Mesendoderm (in vitro differentiated cells): ENCODE measurements at regions not wholly inside any gene's neighbourhood (a gene's known extent, or its start where the extent isn't known, plus 50 kb on each side); places are given as distances from the start of the nearest gene placed in this dataset.

Experiments used
- DNase-seq: peaks from one replicate; pipeline ENCODE4 v3.0.0; 2013
- H2AK5ac ChIP-seq: 2 replicates; pipeline ENCODE4 v1.6.1; 2013; ENCODE audit warnings: low read length, inconsistent platforms
- H2BK120ac ChIP-seq: 2 replicates; pipeline ENCODE4 v1.6.1; 2013; ENCODE audit warnings: low read depth, mild to moderate bottlenecking, low read length, moderate library complexity, mixed read lengths
- H2BK15ac ChIP-seq: replicated peaks from 2 replicates; pipeline ENCODE4 v1.6.1; 2013; ENCODE audit warnings: low read depth, mild to moderate bottlenecking, moderate library complexity
- H2BK5ac ChIP-seq: 2 replicates; pipeline ENCODE4 v1.6.1; 2013; ENCODE audit warnings: low read length, inconsistent platforms
- H3K18ac ChIP-seq: 2 replicates; pipeline ENCODE4 v1.6.1; 2013; ENCODE audit warnings: mild to moderate bottlenecking, low read length, mixed read lengths
- H3K23ac ChIP-seq: one replicate; pipeline ENCODE4 v1.6.1; 2013; ENCODE audit warnings: low read length
- H3K27ac ChIP-seq: 2 replicates; pipeline ENCODE4 v1.5.1; 2013; ENCODE audit warnings: low read depth, mild to moderate bottlenecking, inconsistent platforms, low read length, moderate library complexity
- H3K27me3 ChIP-seq: 2 replicates; pipeline ENCODE4 v1.6.1; 2013; ENCODE audit warnings: low read length, control low read depth, mild to moderate bottlenecking, inconsistent platforms; ENCODE audit not compliant: insufficient read depth, poor library complexity
- H3K36me3 ChIP-seq: 2 replicates; pipeline ENCODE4 v1.6.1; 2013; ENCODE audit warnings: low read length, inconsistent platforms; ENCODE audit not compliant: control insufficient read depth, insufficient read depth
- H3K4ac ChIP-seq: one replicate; pipeline ENCODE4 v1.6.1; 2013; ENCODE audit warnings: low read depth, mild to moderate bottlenecking, low read length, moderate library complexity
- H3K4me1 ChIP-seq: 2 replicates; pipeline ENCODE4 v1.6.1; 2013; ENCODE audit warnings: low read depth, low read length, inconsistent platforms; ENCODE audit not compliant: control insufficient read depth
- H3K4me2 ChIP-seq: 2 replicates; pipeline ENCODE4 v1.6.1; 2013; ENCODE audit warnings: low read length
- H3K4me3 ChIP-seq: 2 replicates; pipeline ENCODE4 v1.5.1; 2013; ENCODE audit warnings: mild to moderate bottlenecking, low read length
- H3K56ac ChIP-seq: one replicate; pipeline ENCODE4 v1.6.1; 2013; ENCODE audit warnings: low read length
- H3K79me1 ChIP-seq: 2 replicates; pipeline ENCODE4 v1.6.1; 2013; ENCODE audit warnings: low read length, inconsistent platforms
- H3K79me2 ChIP-seq: 2 replicates; pipeline ENCODE4 v1.6.1; 2013; ENCODE audit warnings: mild to moderate bottlenecking, low read length; ENCODE audit not compliant: control insufficient read depth, insufficient read depth
- H3K9ac ChIP-seq: 2 replicates; pipeline ENCODE4 v1.6.1; 2013; ENCODE audit warnings: low read length, inconsistent platforms
- H4K5ac ChIP-seq: one replicate; pipeline ENCODE4 v1.6.1; 2013; ENCODE audit warnings: low read length
- H4K8ac ChIP-seq: one replicate; pipeline ENCODE4 v1.6.1; 2013; ENCODE audit warnings: low read depth, mild to moderate bottlenecking, control low read depth, low read length, moderate library complexity
- WGBS: extraction: QIAGEN DNeasy Blood & Tissue Kit; methylation state at CpG from one replicate; pipeline ENCODE4 v1.1.7; 2013; ENCODE audit warnings: low lambda C conversion rate, missing lambda C conversion rate; ENCODE audit not compliant: insufficient coverage; ENCODE audit errors: extremely low coverage; 5-methylcytosine and 5-hydroxymethylcytosine counted together

DNA sequence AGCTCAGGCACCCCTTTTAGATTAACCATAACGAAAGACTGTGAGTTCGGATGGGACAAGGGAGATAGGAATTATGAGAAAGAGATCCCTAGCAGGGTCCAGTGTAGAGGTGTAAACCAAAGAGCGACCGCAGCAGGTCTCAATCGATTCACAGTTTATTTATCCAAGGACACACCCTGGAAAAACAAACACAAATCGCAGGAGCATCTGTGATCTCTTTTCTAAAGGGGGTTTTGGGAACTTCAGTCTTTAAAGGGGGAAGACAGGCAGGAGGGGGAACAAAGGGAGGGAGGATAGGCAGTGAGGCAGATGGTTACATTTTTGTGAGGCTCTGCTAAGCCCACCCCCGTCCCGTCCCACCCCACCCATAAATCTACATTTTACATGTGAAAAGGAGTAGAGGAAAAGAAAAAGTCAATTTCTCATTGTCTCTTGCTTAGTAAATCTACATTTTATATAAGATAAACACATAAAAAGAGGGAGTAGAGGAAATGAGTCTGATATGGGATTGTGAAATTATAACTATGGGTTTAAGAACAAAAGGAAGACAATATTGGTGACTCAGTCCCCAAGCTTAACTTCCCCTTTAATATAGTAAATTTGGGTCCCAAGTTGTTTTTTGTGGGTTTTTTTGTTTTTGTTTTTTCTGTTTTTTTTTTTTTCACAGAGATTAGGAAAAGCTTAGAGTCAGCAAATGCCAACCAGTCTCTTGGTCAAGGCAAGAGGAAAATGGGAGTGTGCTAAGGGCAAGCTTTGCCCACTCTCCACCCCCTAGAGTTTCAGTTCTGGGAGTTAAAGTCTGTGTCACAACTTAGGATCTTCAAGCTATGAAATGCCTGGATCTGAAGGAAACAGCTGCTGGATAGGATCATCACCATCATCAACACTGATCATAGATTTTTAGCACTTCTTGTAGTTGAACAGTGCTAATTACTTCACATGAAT lies 160.9 kb upstream of the CDH5 start:
- Histone ChIP-seq H2BK15ac (no peak overlapping the region), H3K79me2 (no peaks in the 10 kb centered on the region)
- no CpG with 5 or more reads among the region's 8 CpGs for WGBS

DNA sequence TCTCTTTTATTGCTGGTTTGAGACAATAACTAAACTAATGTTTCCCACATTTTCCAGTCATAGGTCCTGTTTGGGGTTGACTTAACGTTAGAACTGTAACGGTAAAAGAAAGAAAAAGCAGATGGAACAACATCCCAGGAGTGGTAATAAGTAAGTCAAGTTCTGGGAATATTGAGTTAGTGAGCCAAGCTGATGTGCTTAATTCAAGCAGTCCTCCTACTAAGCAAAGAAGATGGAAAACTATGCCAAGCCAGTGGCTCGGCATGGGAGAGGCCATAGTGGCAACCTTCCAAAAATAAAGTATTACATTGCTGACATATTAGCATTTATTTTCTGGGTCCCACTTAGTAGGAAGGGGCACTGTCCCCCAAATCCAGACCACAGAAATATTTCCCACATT lies 161.7 kb upstream of the CDH5 start:
- no peak for DNase-seq
- Histone ChIP-seq H3K4ac (no peak overlapping the region), H2BK5ac (no peak overlapping the region), H2BK15ac (no peak overlapping the region), H2BK120ac (no peak overlapping the region), H2AK5ac (no peak overlapping the region), H3K27ac (no peak overlapping the region), H3K36me3 (no peaks in the 10 kb centered on the region), H3K4me2 (no peak overlapping the region), H4K5ac (no peak overlapping the region), H3K27me3 (no peaks in the 10 kb centered on the region), H3K9ac (no peak overlapping the region), H3K23ac (no peak overlapping the region), H3K79me1 (no peaks in the 10 kb centered on the region), H3K56ac (no peak overlapping the region), H4K8ac (no peak overlapping the region), H3K79me2 (no peaks in the 10 kb centered on the region), H3K4me3 (no peak overlapping the region), H3K4me1 (no peaks in the 10 kb centered on the region), H3K18ac (no peak overlapping the region)
- no CpG with 5 or more reads among the region's 3 CpGs for WGBS

More for the DNA sequence above, 160.9 kb upstream of the CDH5 start:
- Histone ChIP-seq H3K18ac (no peak overlapping the region), H3K27ac (no peak overlapping the region), H3K79me1 (no peaks in the 10 kb centered on the region), H3K4me2 (no peak overlapping the region), H3K56ac (no peak overlapping the region), H4K5ac (no peak overlapping the region), H3K4me3 (no peak overlapping the region), H4K8ac (no peak overlapping the region), H3K23ac (no peak overlapping the region), H3K4me1 (no peaks in the 10 kb centered on the region), H3K9ac (no peak overlapping the region), H3K4ac (no peak overlapping the region), H2BK5ac (no peak overlapping the region), H2AK5ac (no peak overlapping the region), H3K36me3 (no peaks in the 10 kb centered on the region), H2BK120ac (no peak overlapping the region), H3K27me3 (no peaks in the 10 kb centered on the region)
- DNase-seq, result no peak

DNA sequence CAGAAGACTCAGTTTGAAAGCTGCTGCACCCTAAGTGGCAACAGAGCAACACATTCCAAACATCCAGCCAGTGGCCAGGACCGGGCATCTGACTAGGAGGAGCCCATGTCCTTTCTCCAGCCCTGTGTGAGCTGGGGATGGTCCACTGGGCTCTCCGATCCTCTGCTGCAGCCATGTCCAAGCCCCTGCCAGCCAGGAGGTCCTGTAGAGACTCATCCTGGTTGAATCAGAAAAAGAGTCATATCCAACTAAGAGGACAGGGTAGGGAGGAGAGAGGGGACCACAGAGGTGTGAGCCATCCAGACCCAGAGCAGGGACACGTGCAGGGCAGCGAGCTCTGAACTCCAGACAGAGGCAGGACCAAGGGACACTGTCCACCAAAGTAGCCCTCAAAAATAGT lies 163.0 kb upstream of the CDH5 start:
- Histone ChIP-seq H3K79me1 (no peaks in the 10 kb centered on the region), H3K4ac (no peak overlapping the region), H3K27ac (no peak overlapping the region), H3K4me3 (no peak overlapping the region), H2BK120ac (no peak overlapping the region), H4K5ac (no peak overlapping the region), H2BK15ac (no peak overlapping the region), H3K23ac (no peak overlapping the region), H4K8ac (no peak overlapping the region), H2AK5ac (no peak overlapping the region), H3K79me2 (no peaks in the 10 kb centered on the region), H3K56ac (no peak overlapping the region), H3K27me3 (no peaks in the 10 kb centered on the region), H3K18ac (no peak overlapping the region), H3K9ac (no peak overlapping the region), H3K4me1 (no peaks in the 10 kb centered on the region), H3K4me2 (no peak overlapping the region), H3K36me3 (no peaks in the 10 kb centered on the region), H2BK5ac (no peak overlapping the region)
- no peak for DNase-seq
- WGBS, result no CpG with 5 or more reads among the region's 4 CpGs

DNA sequence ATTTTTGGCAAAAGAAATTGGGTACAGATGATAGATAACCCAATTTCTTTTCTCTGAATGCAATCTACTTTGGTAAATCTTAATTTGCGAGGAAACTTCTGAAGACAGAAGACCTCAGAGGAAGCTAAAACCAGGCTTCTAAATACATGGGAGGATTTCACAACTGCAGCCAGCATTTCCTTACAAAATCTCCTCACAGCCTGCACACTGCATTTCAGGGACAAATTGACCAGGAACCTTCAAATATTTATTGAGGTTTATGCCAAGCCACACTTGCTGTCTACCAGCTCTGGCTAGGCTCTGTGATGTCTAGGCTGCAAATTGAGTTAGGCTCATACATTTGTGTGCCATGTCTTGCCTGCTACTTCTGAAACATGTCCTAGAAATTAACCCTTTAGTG lies 167.3 kb upstream of the CDH5 start:
- no CpG with 5 or more reads among the region's 1 CpG for WGBS
- no peak overlapping the region for H3K4me3 ChIP-seq
- no peaks in the 10 kb centered on the region for H3K36me3 ChIP-seq
- H4K8ac ChIP-seq, result no peak overlapping the region
- H2BK15ac ChIP-seq, result no peak overlapping the region
- no peaks in the 10 kb centered on the region for H3K79me2 ChIP-seq
- H3K18ac ChIP-seq, result no peak overlapping the region
- no peak overlapping the region for H3K27ac ChIP-seq
- DNase-seq, result no peak
- H2AK5ac ChIP-seq, result no peak overlapping the region
- H4K5ac ChIP-seq, result no peak overlapping the region
- H3K4ac ChIP-seq, result no peak overlapping the region
- no peaks in the 10 kb centered on the region for H3K79me1 ChIP-seq
- H3K27me3 ChIP-seq, result no peaks in the 10 kb centered on the region
- no peaks in the 10 kb centered on the region for H3K4me1 ChIP-seq
- no peak overlapping the region for H3K4me2 ChIP-seq
- no peak overlapping the region for H3K23ac ChIP-seq
- no peak overlapping the region for H3K9ac ChIP-seq
- no peak overlapping the region for H2BK5ac ChIP-seq
- no peak overlapping the region for H2BK120ac ChIP-seq
- H3K56ac ChIP-seq, result no peak overlapping the region

DNA sequence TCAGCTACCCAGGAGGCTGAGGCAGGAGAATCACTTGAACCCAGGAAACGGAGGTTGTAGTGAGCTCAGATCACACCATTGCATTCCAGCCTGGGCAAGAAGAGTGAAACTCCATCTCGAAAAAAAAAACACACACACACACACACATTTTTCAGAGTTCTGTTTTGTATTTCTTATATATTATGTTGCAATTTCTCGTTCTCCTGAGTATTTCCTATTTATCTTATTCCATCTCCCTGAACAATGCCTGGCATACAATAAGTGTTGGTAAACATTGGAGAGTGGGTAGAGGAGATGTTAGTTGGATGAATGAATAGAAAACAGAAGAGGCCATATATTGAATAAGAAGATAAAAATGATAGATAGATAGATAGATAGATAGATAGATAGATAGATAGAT lies 167.8 kb upstream of the CDH5 start:
- no peak overlapping the region for H3K27ac ChIP-seq

More for the DNA sequence above, 167.8 kb upstream of the CDH5 start:
- DNase-seq, result no peak
- Histone ChIP-seq H3K56ac (no peak overlapping the region), H3K79me2 (no peaks in the 10 kb centered on the region), H3K4me2 (no peak overlapping the region), H3K4me3 (no peak overlapping the region), H3K27me3 (no peaks in the 10 kb centered on the region), H3K4me1 (no peaks in the 10 kb centered on the region), H3K4ac (no peak overlapping the region), H2BK120ac (no peak overlapping the region), H2BK15ac (no peak overlapping the region), H2AK5ac (no peak overlapping the region), H3K36me3 (no peaks in the 10 kb centered on the region), H4K5ac (no peak overlapping the region), H3K23ac (no peak overlapping the region), H3K79me1 (no peaks in the 10 kb centered on the region), H2BK5ac (no peak overlapping the region), H4K8ac (no peak overlapping the region), H3K9ac (no peak overlapping the region), H3K18ac (no peak overlapping the region)
- WGBS, result no CpG with 5 or more reads among the region's 3 CpGs
